Astrocyte of the spinal cord (primary cell): ENCODE measurements at regions not wholly inside any gene's neighbourhood (a gene's known extent, or its start where the extent isn't known, plus 50 kb on each side); places are given as distances from the start of the nearest gene placed in this dataset.
A peak's percentile ranks its signal among the peaks of the same experiment; 100 is the strongest.

ENCODE experiments used
- DNase-seq: peaks from one replicate; pipeline ENCODE4 v3.0.0; 2011; ENCODE audit warnings: low read depth, low spot score
- H3K4me3 ChIP-seq: 2 replicates; pipeline ENCODE4 v1.5.1; 2011; ENCODE audit warnings: low read depth, mild to moderate bottlenecking, low read length, moderate library complexity
- CTCF ChIP-seq: IDR thresholded peaks from 2 replicates; pipeline ENCODE4 v1.5.1; 2012; ENCODE audit warnings: low read depth, mild to moderate bottlenecking, low read length, inconsistent platforms
- in situ Hi-C: cut with HindIII; loops from 2 replicates; pipeline ENCODE4 v1.10.0; 2017; ENCODE audit warnings: low sequenced_read_pairs

- no peak overlapping the region for H3K4me3 ChIP-seq
- no peak for TF ChIP-seq CTCF
- no peak for DNase-seq
- in situ Hi-C loops, result no loop called here
These were observed 74.3 kb downstream of the RTL6 start for GRCh38 chr22:44423556-44424358.

GRCh38 chr22:44422746-44423380, 75.2 kb downstream of the RTL6 start:
- no peak for TF ChIP-seq CTCF
- H3K4me3 ChIP-seq, result no peak overlapping the region
- no peak for DNase-seq
- in situ Hi-C loops, result no loop called here

- no peak overlapping the region for H3K4me3 ChIP-seq
- in situ Hi-C loops, result no loop called here
- TF ChIP-seq CTCF, result no peak
- peak; percentile 3 for DNase-seq
These were observed 78.6 kb downstream of the RTL6 start for GRCh38 chr22:44419429-44419828.

- in situ Hi-C loops, result no loop called here
- no peak for DNase-seq
- no peak overlapping the region for H3K4me3 ChIP-seq
- TF ChIP-seq CTCF, result no peak
These were observed 84.8 kb downstream of the RTL6 start for GRCh38 chr22:44413211-44413610.

- in situ Hi-C loops, result no loop called here
- no peak overlapping the region for H3K4me3 ChIP-seq
- TF ChIP-seq CTCF, result no peak
- DNase-seq, result no peak
These were observed 85.8 kb downstream of the RTL6 start for GRCh38 chr22:44412136-44412731.

- no peak for DNase-seq
- TF ChIP-seq CTCF, result no peak
- in situ Hi-C loops, result no loop called here
- no peak overlapping the region for H3K4me3 ChIP-seq
These were observed 86.6 kb downstream of the RTL6 start for GRCh38 chr22:44411226-44412135.
